ENCODE measurements at regions not wholly inside any gene's neighbourhood (a gene's known extent, or its start where the extent isn't known, plus 50 kb on each side); places are given as distances from the start of the nearest gene placed in this dataset.

- TF ChIP-seq IRF3 (IDR thresholded peaks at IDR 0.05) (no peak), CUX1 (IDR thresholded peaks at IDR 0.05; ENCODE audit: insufficient replicate concordance, low read depth, low read length) (no peak), STAT3 (IDR thresholded peaks at IDR 0.05; ENCODE audit: low read depth, low read length) (no peak), NFYA (IDR thresholded peaks at IDR 0.05; ENCODE audit: borderline replicate concordance, low read depth, low read length) (no peak), TAF1 (IDR thresholded peaks at IDR 0.05; ENCODE audit: borderline replicate concordance, low read depth, low read length) (no peak), MYC (IDR thresholded peaks at IDR 0.05; ENCODE audit: insufficient read depth, insufficient read length, insufficient replicate concordance, low read length, severe bottlenecking) (no peak), RELB (IDR thresholded peaks at IDR 0.05; ENCODE audit: low read depth) (no peak)
Measured at GRCh38 chr11:129612447-129612961, 203.1 kb upstream of the TMEM45B start (continued).
